OCI-LY7 (cell line): ENCODE measurements at regions not wholly inside any gene's neighbourhood (a gene's known extent, or its start where the extent isn't known, plus 50 kb on each side); places are given as distances from the start of the nearest gene placed in this dataset.

Experiments
- BruUV-seq: library from RNA; stranded (reverse); fragments of 400-500 nt; replicated peaks from 2 replicates; lab custom pipeline; 2021; lab: Mats Ljungman, UMichigan
- CTCF ChIA-PET: fragments of 300-600 bp; sonication (Branson Sonifier 250); formaldehyde crosslinking; loops from one replicate; lab custom pipeline; 2022; ENCODE audit warnings: antibody characterized with exemption; ENCODE audit not compliant: unreplicated experiment; lab: Charles Lee
- POLR2A ChIA-PET: fragments of 300-600 bp; sonication (Branson Sonifier 250); formaldehyde crosslinking; loops from one replicate; lab custom pipeline; 2022; ENCODE audit warnings: antibody characterized with exemption; lab: Charles Lee
- DNase-seq: peaks from one replicate; pipeline ENCODE4 v3.0.0-alpha.2; 2015; ENCODE audit warnings: low spot score
- H2AFZ ChIP-seq: fragments of 200-600 bp; sonication (generic), shearing (Covaris generic); 2 replicates; pipeline ENCODE4 v1.6.1; 2014; ENCODE audit warnings: mild to moderate bottlenecking, antibody characterized with exemption, low read length, moderate library complexity
- H3K27ac ChIP-seq: fragments of 200-600 bp; sonication (generic); 2 replicates; pipeline ENCODE4 v1.5.1; 2014; ENCODE audit warnings: mixed run types, low read depth, mild to moderate bottlenecking, moderate library complexity, low read length, inconsistent platforms; ENCODE audit not compliant: poor library complexity, severe bottlenecking
- H3K36me3 ChIP-seq: fragments of 200-600 bp; sonication (generic); 2 replicates; pipeline ENCODE4 v1.6.1; 2014; ENCODE audit warnings: mild to moderate bottlenecking, antibody characterized with exemption, low read length, moderate library complexity, mixed read lengths; ENCODE audit not compliant: insufficient read depth
- H3K4me1 ChIP-seq: fragments of 200-600 bp; sonication (generic); 2 replicates; pipeline ENCODE4 v1.5.1; 2014; ENCODE audit warnings: mild to moderate bottlenecking, low read length; ENCODE audit not compliant: insufficient read depth, poor library complexity, severe bottlenecking
- H3K4me2 ChIP-seq: fragments of 200-600 bp; sonication (generic); 2 replicates; pipeline ENCODE4 v1.6.1; 2014; ENCODE audit warnings: mild to moderate bottlenecking, low read length
- H3K4me3 ChIP-seq: fragments of 200-600 bp; sonication (generic); 2 replicates; pipeline ENCODE4 v1.5.1; 2014; ENCODE audit warnings: mild to moderate bottlenecking, low read depth, low read length; ENCODE audit not compliant: poor library complexity, severe bottlenecking
- H3K79me2 ChIP-seq: fragments of 200-600 bp; sonication (generic); 2 replicates; pipeline ENCODE4 v1.6.1; 2016; ENCODE audit warnings: low read depth, mild to moderate bottlenecking, low read length, moderate library complexity, mixed read lengths; ENCODE audit not compliant: insufficient read depth
- H3K9me2 ChIP-seq: fragments of 200-600 bp; sonication (generic); 2 replicates; pipeline ENCODE4 v1.6.1; 2016; ENCODE audit warnings: mild to moderate bottlenecking, low read length, mixed read lengths; ENCODE audit not compliant: insufficient read depth
- H3K9me3 ChIP-seq: fragments of 200-600 bp; sonication (generic); 2 replicates; pipeline ENCODE4 v1.6.1; 2014; ENCODE audit warnings: mild to moderate bottlenecking, mixed run types, low read length, mixed read lengths
- H4K20me1 ChIP-seq: fragments of 200-600 bp; sonication (generic); 2 replicates; pipeline ENCODE4 v1.6.1; 2014; ENCODE audit warnings: mild to moderate bottlenecking, antibody characterized with exemption, low read length, moderate library complexity, mixed read lengths; ENCODE audit not compliant: insufficient read depth
- CTCF ChIP-seq: fragments of 200-600 bp; sonication (generic); conservative IDR thresholded peaks from 2 replicates; pipeline ENCODE4 v1.5.1; 2014; ENCODE audit warnings: mild to moderate bottlenecking, antibody characterized with exemption, low read length, moderate library complexity, mixed read lengths
- EZH2phosphoT487 ChIP-seq: fragments of 200-600 bp; sonication (generic); IDR thresholded peaks from 2 replicates; pipeline ENCODE4 v1.6.1; 2018; ENCODE audit warnings: low read depth, borderline replicate concordance, mild to moderate bottlenecking, mixed run types, antibody characterized with exemption, low read length, moderate library complexity, mixed read lengths
- intact Hi-C: fragments of 100-400 bp; cut with micrococcal nuclease; formaldehyde crosslinking; loops from one replicate; pipeline ENCODE4 v1.10.0; 2022; ENCODE audit not compliant: unreplicated experiment

- no peaks in the 10 kb centered on the region for H3K4me1 ChIP-seq
- no peaks in the 10 kb centered on the region for H3K36me3 ChIP-seq
- no peaks in the 10 kb centered on the region for H4K20me1 ChIP-seq
- no peak overlapping the region for H2AFZ ChIP-seq
- TF ChIP-seq CTCF (no peak), EZH2phosphoT487 (no peak)
- H3K9me2 ChIP-seq, result no peaks in the 10 kb centered on the region
- BruUV-seq, result no TSS peak
- H3K27ac ChIP-seq, result no peak overlapping the region
- ChIA-PET POLR2A (no interaction called here), CTCF (no interaction called here)
- intact Hi-C loops, result no loop called here
- H3K4me2 ChIP-seq, result no peak overlapping the region
- no peak overlapping the region for H3K4me3 ChIP-seq
- H3K9me3 ChIP-seq, result no peaks in the 10 kb centered on the region
- no peaks in the 10 kb centered on the region for H3K79me2 ChIP-seq
- no peak for DNase-seq
Observed at GRCh38 chr7:22931011-22931410, 82.9 kb downstream of the HYCC1 start.

DNA sequence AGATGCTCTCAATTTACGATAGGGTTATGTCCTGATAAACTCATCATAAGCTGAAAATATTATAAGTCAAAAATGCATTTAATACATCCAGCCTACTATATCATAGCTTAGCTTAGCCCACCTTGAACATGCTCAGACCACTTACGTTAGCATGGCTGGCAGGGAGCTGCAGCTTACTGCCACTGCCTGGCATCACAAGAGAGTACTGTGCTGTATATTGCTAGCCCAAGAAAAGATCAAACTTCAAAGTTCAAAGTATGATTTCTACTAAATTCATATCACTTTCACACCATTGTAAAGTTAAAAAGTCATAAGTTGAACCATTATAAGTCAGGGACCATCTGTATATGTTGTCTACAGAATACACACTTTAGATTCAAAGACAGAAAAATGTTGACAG, 91.6 kb downstream of the HYCC1 start:
- BruUV-seq, result no TSS peak
- H4K20me1 ChIP-seq, result no peaks in the 10 kb centered on the region
- H3K79me2 ChIP-seq, result no peaks in the 10 kb centered on the region
- H3K4me3 ChIP-seq, result no peak overlapping the region
- DNase-seq, result no peak
- TF ChIP-seq EZH2phosphoT487 (no peak), CTCF (no peak)
- intact Hi-C loops, result no loop called here
- H2AFZ ChIP-seq, result no peak overlapping the region
- ChIA-PET POLR2A (interaction anchor here (0.8 to 1.1 kb wide), 2 partner anchors 11 to 20 kb away, joined by 3 to 4 read pairs; no protein-coding TSS in a partner anchor), CTCF (no interaction called here)
- H3K9me3 ChIP-seq, result no peaks in the 10 kb centered on the region
- no peaks in the 10 kb centered on the region for H3K4me1 ChIP-seq
- H3K9me2 ChIP-seq, result no peaks in the 10 kb centered on the region
- H3K4me2 ChIP-seq, result no peak overlapping the region
- no peak overlapping the region for H3K27ac ChIP-seq
- H3K36me3 ChIP-seq, result no peaks in the 10 kb centered on the region

- H3K36me3 ChIP-seq, result no peaks in the 10 kb centered on the region
- DNase-seq, result no peak
- no peak overlapping the region for H3K27ac ChIP-seq
- no peaks in the 10 kb centered on the region for H3K79me2 ChIP-seq
- H3K4me3 ChIP-seq, result no peak overlapping the region
- H3K4me1 ChIP-seq, result no peaks in the 10 kb centered on the region
- no peaks in the 10 kb centered on the region for H3K9me3 ChIP-seq
- intact Hi-C loops, result no loop called here
- no TSS peak for BruUV-seq
- H2AFZ ChIP-seq, result no peak overlapping the region
- H3K4me2 ChIP-seq, result no peak overlapping the region
- POLR2A ChIA-PET, result interaction anchor here (0.8 to 1.0 kb wide), 2 partner anchors 10 to 19 kb away, joined by 3 to 4 read pairs; no protein-coding TSS in a partner anchor
- no peaks in the 10 kb centered on the region for H4K20me1 ChIP-seq
- CTCF ChIA-PET, result no interaction called here
- no peak for TF ChIP-seq CTCF
- TF ChIP-seq EZH2phosphoT487, result no peak
- H3K9me2 ChIP-seq, result no peaks in the 10 kb centered on the region
Observed at GRCh38 chr7:22921386-22922086, 92.4 kb downstream of the HYCC1 start.
